AG10803 (cell line): ENCODE measurements at regions not wholly inside any gene's neighbourhood (a gene's known extent, or its start where the extent isn't known, plus 50 kb on each side); places are given as distances from the start of the nearest gene placed in this dataset.

Source experiments
- DNase-seq: peaks from one replicate; pipeline ENCODE4 v3.0.0; 2010; ENCODE audit warnings: low read depth
- H3K4me3 ChIP-seq: 2 replicates; pipeline ENCODE4 v1.5.1; 2011; ENCODE audit warnings: mild to moderate bottlenecking, low read length, control low read depth
- TF ChIP-seq, protein P1 (sequence below): conservative IDR thresholded peaks from 2 replicates; pipeline ENCODE4 v1.5.1; 2011; ENCODE audit warnings: mild to moderate bottlenecking, low read length, control low read depth, inconsistent platforms

GRCh38 chr7:124376111-124376510, 343.2 kb upstream of the TMEM229A start:
- H3K4me3 ChIP-seq: no peak overlapping the region
- peak; percentile 4 for DNase-seq
- TF ChIP-seq, protein P1, sequence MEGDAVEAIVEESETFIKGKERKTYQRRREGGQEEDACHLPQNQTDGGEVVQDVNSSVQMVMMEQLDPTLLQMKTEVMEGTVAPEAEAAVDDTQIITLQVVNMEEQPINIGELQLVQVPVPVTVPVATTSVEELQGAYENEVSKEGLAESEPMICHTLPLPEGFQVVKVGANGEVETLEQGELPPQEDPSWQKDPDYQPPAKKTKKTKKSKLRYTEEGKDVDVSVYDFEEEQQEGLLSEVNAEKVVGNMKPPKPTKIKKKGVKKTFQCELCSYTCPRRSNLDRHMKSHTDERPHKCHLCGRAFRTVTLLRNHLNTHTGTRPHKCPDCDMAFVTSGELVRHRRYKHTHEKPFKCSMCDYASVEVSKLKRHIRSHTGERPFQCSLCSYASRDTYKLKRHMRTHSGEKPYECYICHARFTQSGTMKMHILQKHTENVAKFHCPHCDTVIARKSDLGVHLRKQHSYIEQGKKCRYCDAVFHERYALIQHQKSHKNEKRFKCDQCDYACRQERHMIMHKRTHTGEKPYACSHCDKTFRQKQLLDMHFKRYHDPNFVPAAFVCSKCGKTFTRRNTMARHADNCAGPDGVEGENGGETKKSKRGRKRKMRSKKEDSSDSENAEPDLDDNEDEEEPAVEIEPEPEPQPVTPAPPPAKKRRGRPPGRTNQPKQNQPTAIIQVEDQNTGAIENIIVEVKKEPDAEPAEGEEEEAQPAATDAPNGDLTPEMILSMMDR: no peak

GRCh38 chr7:124375391-124375790, 342.5 kb upstream of the TMEM229A start:
- no peak overlapping the region for H3K4me3 ChIP-seq
- no peak for DNase-seq
- TF ChIP-seq, protein P1: no peak

- TF ChIP-seq, protein P1: no peak
- H3K4me3 ChIP-seq: no peak overlapping the region
- DNase-seq: no peak
These were observed 336.4 kb upstream of the TMEM229A start for GRCh38 chr7:124369310-124369709.

DNA sequence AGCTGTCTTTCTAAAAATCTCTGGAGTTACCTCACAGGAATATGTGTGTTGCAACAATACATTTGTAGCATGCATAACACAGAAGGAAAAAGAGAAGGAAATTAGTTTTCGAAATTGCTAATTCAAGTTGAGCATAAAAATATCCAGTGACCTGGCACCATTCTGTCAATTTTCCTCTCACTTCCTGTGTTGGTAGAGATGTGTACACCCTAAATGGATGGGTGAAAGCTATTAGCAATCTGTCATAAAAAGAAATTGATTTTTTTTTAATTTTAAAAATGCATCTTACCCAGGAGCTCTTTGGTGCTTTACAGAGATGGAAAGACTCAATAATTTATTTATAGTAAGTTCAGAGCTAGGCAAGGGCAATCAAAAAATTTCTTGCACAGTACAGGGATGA, 333.3 kb upstream of the TMEM229A start:
- H3K4me3 ChIP-seq: no peak overlapping the region
- DNase-seq: no peak
- TF ChIP-seq, protein P1: no peak

DNA sequence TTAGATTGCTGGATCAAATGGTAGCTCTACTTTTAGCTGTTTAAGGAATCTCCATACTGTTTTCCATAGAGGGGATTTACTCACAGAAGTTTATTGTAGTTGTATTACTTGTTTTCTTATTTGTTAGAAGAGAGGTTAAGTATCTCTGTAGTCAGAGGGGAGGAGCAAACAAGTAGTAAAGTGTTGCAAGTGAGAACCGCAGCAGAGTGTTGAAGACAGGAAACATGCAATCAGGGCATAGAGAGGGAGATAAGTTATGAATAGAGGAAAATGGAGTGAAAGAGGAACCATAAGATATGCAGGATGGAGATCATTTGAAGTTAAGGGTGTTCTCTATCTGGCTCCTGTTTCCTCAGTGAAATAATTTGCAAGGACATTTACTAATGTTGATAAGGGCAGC, 331.4 kb upstream of the TMEM229A start:
- TF ChIP-seq, protein P1: no peak
- DNase-seq: no peak
- H3K4me3 ChIP-seq: no peak overlapping the region

DNA sequence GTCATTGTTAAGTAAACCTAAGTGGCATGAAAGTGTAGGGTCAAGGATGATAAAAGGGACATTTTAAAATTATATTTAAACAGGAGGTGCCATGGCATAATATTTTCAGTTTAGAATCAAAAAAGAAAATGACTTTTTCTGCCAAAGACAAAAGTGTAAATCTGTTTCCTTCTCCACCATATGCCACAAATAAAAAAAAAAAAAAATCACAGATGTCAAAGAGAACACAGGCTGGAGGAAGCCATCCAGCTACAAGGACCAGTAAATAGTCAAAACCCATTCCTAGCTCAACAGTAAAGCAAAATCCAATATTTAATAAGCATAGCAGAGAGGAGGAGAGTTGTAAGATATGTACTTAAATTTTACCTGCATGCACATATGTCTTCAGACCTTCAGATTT, 321.3 kb upstream of the TMEM229A start:
- DNase-seq: no peak

GRCh38 chr7:124351950-124352349, 319.1 kb upstream of the TMEM229A start:
- H3K4me3 ChIP-seq: no peak overlapping the region
- DNase-seq: no peak
- TF ChIP-seq, protein P1: no peak

More for the DNA sequence above, 321.3 kb upstream of the TMEM229A start:
- H3K4me3 ChIP-seq: no peak overlapping the region
- TF ChIP-seq, protein P1: no peak
